ENCODE measurements at regions not wholly inside any gene's neighbourhood (a gene's known extent, or its start where the extent isn't known, plus 50 kb on each side); places are given as distances from the start of the nearest gene placed in this dataset.
"Not testable (repeated sequence)": the region's sequence is repeated elsewhere in the genome, so short reads cannot be mapped to it uniquely, and the experiment has no call there.

DNA sequence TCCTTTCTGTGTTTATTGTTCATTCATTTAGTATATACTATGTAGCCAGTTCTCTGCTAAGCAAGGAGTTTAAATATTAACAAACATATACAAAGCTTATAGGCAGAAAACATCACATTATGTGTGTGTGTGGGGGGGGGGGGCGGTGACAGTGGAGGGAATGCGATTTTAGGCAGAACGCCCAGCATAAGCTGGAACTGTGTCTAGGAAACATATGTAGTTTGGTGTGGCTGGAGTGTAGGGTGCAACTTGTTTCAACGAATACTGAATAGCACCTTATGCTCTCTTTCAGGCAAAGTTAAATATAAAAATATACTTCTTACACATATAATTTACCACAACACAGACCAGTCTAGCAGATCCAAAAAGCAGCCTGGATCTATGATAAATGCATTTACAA, 980.6 kb downstream of the SLC6A15 start:
- no peaks in the 10 kb centered on the region for H3K9me3 ChIP-seq (replicated peaks in 1 of 2; ENCODE audit: control insufficient read depth in 1 of 2, insufficient read depth in 1 of 2, low read length in 2 of 2)
- H3K4me3 ChIP-seq (replicated peaks in 1 of 3; ENCODE audit: low read depth in 2 of 3, low read length in 3 of 3) = no peak overlapping the region
- DNase-seq = no peak
- Mint-ChIP-seq H3K4me1 (no peaks in the 10 kb centered on the region), H3K4me3 (no peak overlapping the region), H3K36me3 (no peaks in the 10 kb centered on the region), H3K9me3 (peaks cover 0 to 2% (median 0%) of the 10 kb centered on the region in 7 donors), H3K27ac (no peak overlapping the region), H3K27me3 (ENCODE audit: low read depth in 3 of 3) (no peaks in the 10 kb centered on the region)
- TF ChIP-seq, protein P1, sequence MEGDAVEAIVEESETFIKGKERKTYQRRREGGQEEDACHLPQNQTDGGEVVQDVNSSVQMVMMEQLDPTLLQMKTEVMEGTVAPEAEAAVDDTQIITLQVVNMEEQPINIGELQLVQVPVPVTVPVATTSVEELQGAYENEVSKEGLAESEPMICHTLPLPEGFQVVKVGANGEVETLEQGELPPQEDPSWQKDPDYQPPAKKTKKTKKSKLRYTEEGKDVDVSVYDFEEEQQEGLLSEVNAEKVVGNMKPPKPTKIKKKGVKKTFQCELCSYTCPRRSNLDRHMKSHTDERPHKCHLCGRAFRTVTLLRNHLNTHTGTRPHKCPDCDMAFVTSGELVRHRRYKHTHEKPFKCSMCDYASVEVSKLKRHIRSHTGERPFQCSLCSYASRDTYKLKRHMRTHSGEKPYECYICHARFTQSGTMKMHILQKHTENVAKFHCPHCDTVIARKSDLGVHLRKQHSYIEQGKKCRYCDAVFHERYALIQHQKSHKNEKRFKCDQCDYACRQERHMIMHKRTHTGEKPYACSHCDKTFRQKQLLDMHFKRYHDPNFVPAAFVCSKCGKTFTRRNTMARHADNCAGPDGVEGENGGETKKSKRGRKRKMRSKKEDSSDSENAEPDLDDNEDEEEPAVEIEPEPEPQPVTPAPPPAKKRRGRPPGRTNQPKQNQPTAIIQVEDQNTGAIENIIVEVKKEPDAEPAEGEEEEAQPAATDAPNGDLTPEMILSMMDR (IDR thresholded peaks at IDR 0.05) = no peak
- H3K4me2 ChIP-seq (replicated peaks; ENCODE audit: extremely low read depth, low read length, poor library complexity, severe bottlenecking) = no peak overlapping the region
- no peaks in the 10 kb centered on the region for H3K27me3 ChIP-seq (ENCODE audit: control insufficient read depth in 2 of 2, insufficient read depth in 2 of 2, low read length in 2 of 2)
- no peaks in the 10 kb centered on the region for H3K36me3 ChIP-seq (replicated peaks in 1 of 2; ENCODE audit: control insufficient read depth in 1 of 2, insufficient read depth in 2 of 2, low read length in 2 of 2)
- H3K4me1 ChIP-seq (ENCODE audit: control insufficient read depth in 1 of 2, insufficient read depth in 2 of 2, low read length in 2 of 2) = no peaks in the 10 kb centered on the region
- no peaks in the 10 kb centered on the region for H3K79me2 ChIP-seq (ENCODE audit: insufficient read depth, low read length)
- no peak overlapping the region for H2AFZ ChIP-seq (ENCODE audit: insufficient read depth, low read depth, low read length, poor library complexity, severe bottlenecking)
- H3K27ac ChIP-seq (ENCODE audit: low read depth in 1 of 2, low read length in 2 of 2) = no peak overlapping the region
- intact Hi-C loops (cut with micrococcal nuclease) = no loop called here
- no peak overlapping the region for H3K9ac ChIP-seq (ENCODE audit: insufficient read depth, low read length, poor library complexity, severe bottlenecking)
- WGBS (ENCODE audit: insufficient coverage) = no CpG with 5 or more reads among the region's 4 CpGs
- H4K20me1 ChIP-seq (ENCODE audit: insufficient read depth, low read length) = no peaks in the 10 kb centered on the region

DNA sequence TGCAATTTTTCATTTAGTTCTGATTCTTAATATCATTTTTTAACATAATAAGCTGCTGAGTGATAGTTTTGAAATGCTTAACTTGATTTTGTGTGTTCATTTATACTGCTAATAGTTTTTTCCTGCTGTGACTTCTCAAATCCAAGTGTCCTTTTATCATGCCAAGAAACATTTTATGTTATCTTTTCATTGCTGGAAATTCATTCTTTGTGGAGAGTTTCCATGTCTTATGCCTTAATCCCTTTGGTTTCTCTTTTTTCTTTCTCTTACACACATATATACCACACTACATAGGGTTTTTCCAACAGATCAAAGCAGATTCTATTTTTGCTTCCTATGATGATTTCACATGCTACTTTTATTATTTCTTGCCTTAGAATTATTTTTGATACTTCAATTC, 981.1 kb downstream of the SLC6A15 start:
- H4K20me1 ChIP-seq (ENCODE audit: insufficient read depth, low read length) = no peaks in the 10 kb centered on the region

DNA sequence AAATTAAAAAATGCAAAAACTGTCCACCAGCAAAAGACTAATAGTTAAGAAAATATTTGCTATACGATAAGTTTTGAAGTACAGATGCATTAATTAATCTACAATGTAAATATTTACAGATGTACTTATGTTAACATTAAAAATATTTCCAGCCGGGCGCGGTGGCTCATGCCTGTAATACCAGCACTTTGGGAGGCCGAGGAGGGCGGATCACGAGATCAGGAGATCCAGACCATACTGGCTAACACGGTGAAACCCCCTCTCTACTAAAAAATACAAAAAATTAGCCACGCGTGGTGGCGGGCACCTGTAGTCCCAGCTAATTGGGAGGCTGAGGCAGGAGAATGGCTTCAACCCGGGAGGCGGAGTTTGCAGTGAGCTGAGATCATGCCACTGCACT, 982.8 kb downstream of the SLC6A15 start:
- intact Hi-C loops (cut with micrococcal nuclease); H4K20me1 ChIP-seq (ENCODE audit: insufficient read depth, low read length): not testable (repeated sequence)

More for the DNA sequence above, 981.1 kb downstream of the SLC6A15 start:
- intact Hi-C loops (cut with micrococcal nuclease) = no loop called here
- Mint-ChIP-seq H3K36me3 (no peaks in the 10 kb centered on the region), H3K9me3 (peaks cover 0 to 2% (median 0%) of the 10 kb centered on the region in 7 donors), H3K27me3 (ENCODE audit: low read depth in 3 of 3) (no peaks in the 10 kb centered on the region), H3K4me3 (no peak overlapping the region), H3K4me1 (no peaks in the 10 kb centered on the region), H3K27ac (no peak overlapping the region)
- H3K9me3 ChIP-seq (replicated peaks in 1 of 2; ENCODE audit: control insufficient read depth in 1 of 2, insufficient read depth in 1 of 2, low read length in 2 of 2) = no peaks in the 10 kb centered on the region
- H3K79me2 ChIP-seq (ENCODE audit: insufficient read depth, low read length) = no peaks in the 10 kb centered on the region
- no peaks in the 10 kb centered on the region for H3K27me3 ChIP-seq (ENCODE audit: control insufficient read depth in 2 of 2, insufficient read depth in 2 of 2, low read length in 2 of 2)
- no peaks in the 10 kb centered on the region for H3K4me1 ChIP-seq (ENCODE audit: control insufficient read depth in 1 of 2, insufficient read depth in 2 of 2, low read length in 2 of 2)
- H2AFZ ChIP-seq (ENCODE audit: insufficient read depth, low read depth, low read length, poor library complexity, severe bottlenecking) = no peak overlapping the region
- no peak overlapping the region for H3K4me2 ChIP-seq (replicated peaks; ENCODE audit: extremely low read depth, low read length, poor library complexity, severe bottlenecking)
- DNase-seq = no peak
- TF ChIP-seq, protein P1 (IDR thresholded peaks at IDR 0.05) = no peak
- no peak overlapping the region for H3K9ac ChIP-seq (ENCODE audit: insufficient read depth, low read length, poor library complexity, severe bottlenecking)
- H3K36me3 ChIP-seq (replicated peaks in 1 of 2; ENCODE audit: control insufficient read depth in 1 of 2, insufficient read depth in 2 of 2, low read length in 2 of 2) = no peaks in the 10 kb centered on the region
- H3K4me3 ChIP-seq (replicated peaks in 1 of 3; ENCODE audit: low read depth in 2 of 3, low read length in 3 of 3) = no peak overlapping the region
- no peak overlapping the region for H3K27ac ChIP-seq (ENCODE audit: low read depth in 1 of 2, low read length in 2 of 2)

More for the DNA sequence above, 982.8 kb downstream of the SLC6A15 start:
- not testable (repeated sequence) for H3K4me3 ChIP-seq (replicated peaks in 1 of 3; ENCODE audit: low read depth in 2 of 3, low read length in 3 of 3); H3K27ac ChIP-seq (ENCODE audit: low read depth in 1 of 2, low read length in 2 of 2); H3K9me3 ChIP-seq (replicated peaks in 1 of 2; ENCODE audit: control insufficient read depth in 1 of 2, insufficient read depth in 1 of 2, low read length in 2 of 2); H3K79me2 ChIP-seq (ENCODE audit: insufficient read depth, low read length); H3K27ac Mint-ChIP-seq; H3K36me3 ChIP-seq (replicated peaks in 1 of 2; ENCODE audit: control insufficient read depth in 1 of 2, insufficient read depth in 2 of 2, low read length in 2 of 2); H3K4me2 ChIP-seq (replicated peaks; ENCODE audit: extremely low read depth, low read length, poor library complexity, severe bottlenecking); H3K9me3 Mint-ChIP-seq; H3K27me3 ChIP-seq (ENCODE audit: control insufficient read depth in 2 of 2, insufficient read depth in 2 of 2, low read length in 2 of 2); DNase-seq; H3K36me3 Mint-ChIP-seq; H3K4me1 ChIP-seq (ENCODE audit: control insufficient read depth in 1 of 2, insufficient read depth in 2 of 2, low read length in 2 of 2); H3K4me3 Mint-ChIP-seq; H3K27me3 Mint-ChIP-seq (ENCODE audit: low read depth in 3 of 3); H3K9ac ChIP-seq (ENCODE audit: insufficient read depth, low read length, poor library complexity, severe bottlenecking); H2AFZ ChIP-seq (ENCODE audit: insufficient read depth, low read depth, low read length, poor library complexity, severe bottlenecking); H3K4me1 Mint-ChIP-seq
- no CpG with 5 or more reads among the region's 13 CpGs for WGBS (ENCODE audit: insufficient coverage)

Measured in CD14-positive monocyte (primary cell).